ENCODE measurements at regions not wholly inside any gene's neighbourhood (a gene's known extent, or its start where the extent isn't known, plus 50 kb on each side); places are given as distances from the start of the nearest gene placed in this dataset.

DNA sequence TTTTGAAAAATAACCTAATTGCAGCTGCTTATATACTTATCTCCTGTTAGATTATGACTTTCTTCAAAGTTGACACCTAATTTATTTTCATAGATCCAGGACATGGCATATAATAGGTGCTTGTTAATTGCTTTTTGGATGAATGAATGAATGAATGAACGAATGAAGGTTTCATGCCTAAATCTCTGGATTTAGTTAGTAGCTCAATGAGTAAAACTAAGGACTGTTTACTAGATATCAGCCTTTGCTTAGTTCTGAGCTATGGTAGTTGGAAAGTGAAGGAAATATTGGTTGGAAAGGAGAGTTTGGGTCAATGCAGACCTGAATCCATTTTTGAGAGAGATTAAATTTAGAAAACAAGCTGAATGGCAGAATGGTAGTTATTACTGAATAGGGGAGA is 160.4 kb upstream of the SGO1 start:
- no peak overlapping the region for H3K56ac ChIP-seq (replicated peaks; ENCODE audit: insufficient read length, low read depth, low read length)
- H4K8ac ChIP-seq (ENCODE audit: extremely low read depth, insufficient read depth, low read length): no peak overlapping the region
- no peak overlapping the region for H2AFZ ChIP-seq (ENCODE audit: low read length)
- H3K27ac ChIP-seq (ENCODE audit: low read depth, low read length): no peak overlapping the region
- H3K4me3 ChIP-seq (ENCODE audit: extremely low read depth in 1 of 4, insufficient read depth in 2 of 4, low read depth in 3 of 4, low read length in 4 of 4): no peak overlapping the region
- H4K20me1 ChIP-seq (replicated peaks in 1 of 2; ENCODE audit: control insufficient read depth in 1 of 2, insufficient read depth in 2 of 2, low read length in 2 of 2): no peaks in the 10 kb centered on the region
- H2BK5ac ChIP-seq (ENCODE audit: low read depth, low read length): no peak overlapping the region
- H3K36me3 ChIP-seq (ENCODE audit: control insufficient read depth in 2 of 4, insufficient read depth in 4 of 4, low read length in 3 of 4): no peaks in the 10 kb centered on the region
- H3K4ac ChIP-seq (replicated peaks; ENCODE audit: insufficient read length, low read depth, low read length): no peak overlapping the region
- H3K4me1 ChIP-seq (replicated peaks in 1 of 4; ENCODE audit: control insufficient read depth in 3 of 4, insufficient read depth in 4 of 4, low read length in 3 of 4): peaks cover 0 to 3% (median 2%) of the 10 kb centered on the region in 4 experiments; a peak in 4 of 7 replicates
- no peak overlapping the region for H2BK12ac ChIP-seq (ENCODE audit: low read depth, low read length)
- no peak overlapping the region for H4K91ac ChIP-seq (replicated peaks; ENCODE audit: insufficient read length, low read length)
- H2BK15ac ChIP-seq (ENCODE audit: low read length): no peak overlapping the region
- no peak overlapping the region for H3K14ac ChIP-seq (ENCODE audit: insufficient read length)
- no peak overlapping the region for H4K5ac ChIP-seq (ENCODE audit: insufficient read length, low read depth, low read length)
- FAIRE-seq (no peak), DNase-seq (ENCODE audit: low read depth in 1 of 2, low spot score in 2 of 2) (no peak)
- ChIA-PET CTCF (ENCODE audit: partially characterized antibody) (interaction anchor here (0.9 to 1.3 kb wide), 3 partner anchors 16 to 157 kb away, joined by 3 to 4 read pairs (median 3); no protein-coding TSS in a partner anchor), POLR2A (ENCODE audit: partially characterized antibody) (no interaction called here)
- no peak overlapping the region for H3K23ac ChIP-seq (ENCODE audit: insufficient read length)
- H3K18ac ChIP-seq (ENCODE audit: extremely low read depth, low read length): no peak overlapping the region
- WGBS, 2 experiments (ENCODE audit: extremely low coverage in 1 of 2, insufficient coverage in 1 of 2, insufficient read length in 1 of 2, insufficient replicate concordance in 2 of 2, low coverage in 1 of 2, low lambda C conversion rate in 2 of 2, missing lambda C conversion rate in 1 of 2): 89% methylated on average over 1 of the region's 1 CpG; no CpG with 5 or more reads in 1 of the 2 experiments
- H3K79me1 ChIP-seq (ENCODE audit: low read depth, low read length): no peaks in the 10 kb centered on the region
- H3K79me2 ChIP-seq (ENCODE audit: control insufficient read depth in 1 of 2, insufficient read depth in 2 of 2, low read length in 2 of 2): no peaks in the 10 kb centered on the region
- H2BK120ac ChIP-seq (replicated peaks; ENCODE audit: low read depth, low read length): no peak overlapping the region
- H2BK20ac ChIP-seq (ENCODE audit: low read length): no peak overlapping the region
- H2AK5ac ChIP-seq (ENCODE audit: low read depth, low read length): no peak overlapping the region
- H3K4me2 ChIP-seq (ENCODE audit: insufficient read depth in 1 of 2, low read depth in 2 of 2, low read length in 2 of 2): no peak overlapping the region
- no peaks in the 10 kb centered on the region for H3K9me3 ChIP-seq (ENCODE audit: insufficient read depth in 2 of 2, low read depth in 1 of 2, low read length in 1 of 2)
- H3K9ac ChIP-seq (replicated peaks in 1 of 4; ENCODE audit: extremely low read depth in 1 of 4, low read depth in 3 of 4, low read length in 3 of 4): no peak overlapping the region
- H3K23me2 ChIP-seq (ENCODE audit: low read depth, low read length): no peaks in the 10 kb centered on the region; the same call in 1 of the 2 replicates
- no peaks in the 10 kb centered on the region for H3K27me3 ChIP-seq (replicated peaks in 1 of 4; ENCODE audit: control insufficient read depth in 3 of 4, extremely low read depth in 1 of 4, insufficient read depth in 3 of 4, low read length in 3 of 4)
- no peak for TF ChIP-seq CHD2 (IDR thresholded peaks at IDR 0.05; ENCODE audit: low read length)
- TF ChIP-seq SAP30 (IDR thresholded peaks at IDR 0.05; ENCODE audit: insufficient read depth, insufficient replicate concordance, low read length): no peak
- TF ChIP-seq FOSL1 (IDR thresholded peaks at IDR 0.05; ENCODE audit: insufficient read depth, low read depth, low read length): no peak
- no peak for TF ChIP-seq TBP (IDR thresholded peaks at IDR 0.05; ENCODE audit: low read depth, low read length)
- TF ChIP-seq SP4 (IDR thresholded peaks at IDR 0.05; ENCODE audit: low read length): no peak
